SU-DHL-6 (cell line): ENCODE measurements at regions not wholly inside any gene's neighbourhood (a gene's known extent, or its start where the extent isn't known, plus 50 kb on each side); places are given as distances from the start of the nearest gene placed in this dataset.

Experiments used
- H2AFZ ChIP-seq: fragments of 200-600 bp; sonication (generic); 2 replicates; pipeline ENCODE4 v1.6.1; 2014; ENCODE audit warnings: low read depth, mild to moderate bottlenecking, moderate library complexity, mixed read lengths, antibody characterized with exemption, low read length; ENCODE audit not compliant: severe bottlenecking
- H3F3A ChIP-seq: fragments of 200-600 bp; shearing (Covaris generic); 2 replicates; pipeline ENCODE4 v1.6.0; 2016; ENCODE audit warnings: antibody characterized with exemption, mild to moderate bottlenecking; ENCODE audit not compliant: insufficient read depth
- H3K27ac ChIP-seq: fragments of 200-600 bp; sonication (generic); 2 replicates; pipeline ENCODE4 v1.5.1; 2016; ENCODE audit warnings: low read depth, mild to moderate bottlenecking, low read length, moderate library complexity, mixed read lengths
- H3K27me3 ChIP-seq: fragments of 200-600 bp; sonication (generic), shearing (Covaris generic); 2 replicates; pipeline ENCODE4 v1.6.0; 2014; ENCODE audit warnings: mild to moderate bottlenecking, low read length
- H3K36me3 ChIP-seq: fragments of 200-600 bp; sonication (generic); 2 replicates; pipeline ENCODE4 v1.6.1; 2014; ENCODE audit warnings: mild to moderate bottlenecking, low read length, mixed read lengths
- H3K4me2 ChIP-seq: fragments of 300-600, 200-600 bp; shearing (Covaris generic), sonication (generic); 2 replicates; pipeline ENCODE4 v1.6.0; 2014; ENCODE audit warnings: low read length, low read depth, mild to moderate bottlenecking; ENCODE audit not compliant: poor library complexity, severe bottlenecking
- H3K4me3 ChIP-seq: fragments of 200-600 bp; sonication (generic); 2 replicates; pipeline ENCODE4 v1.5.1; 2014; ENCODE audit warnings: antibody characterized with exemption, low read length, mild to moderate bottlenecking, mixed read lengths; ENCODE audit not compliant: insufficient read depth, poor library complexity, severe bottlenecking
- H3K79me2 ChIP-seq: fragments of 200-600 bp; sonication (generic); 2 replicates; pipeline ENCODE4 v1.6.1; 2014; ENCODE audit warnings: mild to moderate bottlenecking, low read length, moderate library complexity; ENCODE audit not compliant: insufficient read depth
- H3K9ac ChIP-seq: fragments of 200-600 bp; sonication (generic); 2 replicates; pipeline ENCODE4 v1.7.0; 2014; ENCODE audit warnings: mild to moderate bottlenecking, low read length
- H3K9me2 ChIP-seq: fragments of 200-600 bp; sonication (generic); replicated peaks from 2 replicates; pipeline ENCODE4 v1.6.1; 2014; ENCODE audit warnings: low read length; ENCODE audit not compliant: insufficient read depth
- H3K9me3 ChIP-seq: fragments of 200-600 bp; sonication (generic); 2 replicates; pipeline ENCODE4 v1.6.1; 2014; ENCODE audit warnings: low read length, mixed read lengths; ENCODE audit not compliant: insufficient read depth
- H4K20me1 ChIP-seq: fragments of 200-600 bp; sonication (generic); 2 replicates; pipeline ENCODE4 v1.6.1; 2014; ENCODE audit warnings: low read depth, mild to moderate bottlenecking, antibody characterized with exemption, low read length, moderate library complexity, mixed read lengths
- EZH2phosphoT487 ChIP-seq: fragments of 200-600 bp; sonication (generic), shearing (Covaris generic); conservative IDR thresholded peaks from 2 replicates; pipeline ENCODE4 v1.6.1; 2018; ENCODE audit warnings: mild to moderate bottlenecking, antibody characterized with exemption, low read length, moderate library complexity, mixed read lengths
- TF ChIP-seq, protein P1 (sequence below): fragments of 200-600 bp; sonication (generic); IDR thresholded peaks from one replicate; pipeline ENCODE4 v1.5.1; 2017; ENCODE audit warnings: antibody characterized with exemption, mild to moderate bottlenecking, low read length, moderate library complexity; ENCODE audit not compliant: insufficient read depth, poor library complexity, severe bottlenecking

DNA sequence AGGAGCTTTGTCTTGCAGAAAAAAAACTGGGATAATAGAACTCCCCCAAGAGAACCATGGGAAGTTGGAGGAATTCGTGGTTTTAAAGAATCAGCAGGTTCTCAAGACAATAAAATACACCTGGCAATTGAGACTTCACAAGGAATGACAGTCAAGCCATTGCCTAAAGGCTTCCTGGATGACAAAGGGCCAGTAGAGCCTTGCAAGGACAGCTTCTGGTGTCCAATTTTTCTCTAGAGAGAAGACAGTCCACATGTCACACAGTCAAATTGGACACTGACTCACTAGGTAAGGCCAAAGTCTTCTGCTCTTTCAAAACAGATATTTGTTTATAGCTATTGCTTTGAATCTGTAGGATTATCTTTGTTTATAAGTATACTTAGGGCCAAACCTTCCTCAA lies 80.3 kb upstream of the BMP5 start:
- H4K20me1 ChIP-seq, result no peaks in the 10 kb centered on the region
- H3K27me3 ChIP-seq, result no peaks in the 10 kb centered on the region
- H3F3A ChIP-seq, result no peaks in the 10 kb centered on the region
- no peak overlapping the region for H3K27ac ChIP-seq
- no peak overlapping the region for H3K9ac ChIP-seq
- H2AFZ ChIP-seq, result no peak overlapping the region
- no peaks in the 10 kb centered on the region for H3K36me3 ChIP-seq
- H3K4me2 ChIP-seq, result no peak overlapping the region
- no peaks in the 10 kb centered on the region for H3K79me2 ChIP-seq
- TF ChIP-seq, protein P1, sequence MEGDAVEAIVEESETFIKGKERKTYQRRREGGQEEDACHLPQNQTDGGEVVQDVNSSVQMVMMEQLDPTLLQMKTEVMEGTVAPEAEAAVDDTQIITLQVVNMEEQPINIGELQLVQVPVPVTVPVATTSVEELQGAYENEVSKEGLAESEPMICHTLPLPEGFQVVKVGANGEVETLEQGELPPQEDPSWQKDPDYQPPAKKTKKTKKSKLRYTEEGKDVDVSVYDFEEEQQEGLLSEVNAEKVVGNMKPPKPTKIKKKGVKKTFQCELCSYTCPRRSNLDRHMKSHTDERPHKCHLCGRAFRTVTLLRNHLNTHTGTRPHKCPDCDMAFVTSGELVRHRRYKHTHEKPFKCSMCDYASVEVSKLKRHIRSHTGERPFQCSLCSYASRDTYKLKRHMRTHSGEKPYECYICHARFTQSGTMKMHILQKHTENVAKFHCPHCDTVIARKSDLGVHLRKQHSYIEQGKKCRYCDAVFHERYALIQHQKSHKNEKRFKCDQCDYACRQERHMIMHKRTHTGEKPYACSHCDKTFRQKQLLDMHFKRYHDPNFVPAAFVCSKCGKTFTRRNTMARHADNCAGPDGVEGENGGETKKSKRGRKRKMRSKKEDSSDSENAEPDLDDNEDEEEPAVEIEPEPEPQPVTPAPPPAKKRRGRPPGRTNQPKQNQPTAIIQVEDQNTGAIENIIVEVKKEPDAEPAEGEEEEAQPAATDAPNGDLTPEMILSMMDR, result no peak
- TF ChIP-seq EZH2phosphoT487, result no peak
- H3K4me3 ChIP-seq, result no peak overlapping the region
- H3K9me2 ChIP-seq, result no peaks in the 10 kb centered on the region
- H3K9me3 ChIP-seq, result peaks cover 1% of the 10 kb centered on the region; the same call in 1 of the 2 replicates

- H3K4me3 ChIP-seq, result no peak overlapping the region
- no peaks in the 10 kb centered on the region for H3K27me3 ChIP-seq
- no peaks in the 10 kb centered on the region for H3K36me3 ChIP-seq
- H3K9me3 ChIP-seq, result no peaks in the 10 kb centered on the region
- no peaks in the 10 kb centered on the region for H4K20me1 ChIP-seq
- no peak overlapping the region for H3K4me2 ChIP-seq
- no peak overlapping the region for H2AFZ ChIP-seq
- no peaks in the 10 kb centered on the region for H3K9me2 ChIP-seq
- no peaks in the 10 kb centered on the region for H3F3A ChIP-seq
- H3K9ac ChIP-seq, result no peak overlapping the region
- no peaks in the 10 kb centered on the region for H3K79me2 ChIP-seq
- H3K27ac ChIP-seq, result no peak overlapping the region
- no peak for TF ChIP-seq EZH2phosphoT487
- TF ChIP-seq, protein P1, result no peak
Measured at GRCh38 chr6:55954436-55954835, 79.0 kb upstream of the BMP5 start.

- TF ChIP-seq, protein P1, result no peak
- no peak for TF ChIP-seq EZH2phosphoT487
- no peaks in the 10 kb centered on the region for H3K9me3 ChIP-seq
- H3K9ac ChIP-seq, result no peak overlapping the region
- H3K27me3 ChIP-seq, result no peaks in the 10 kb centered on the region
- no peaks in the 10 kb centered on the region for H3K79me2 ChIP-seq
- no peaks in the 10 kb centered on the region for H4K20me1 ChIP-seq
- H3F3A ChIP-seq, result no peaks in the 10 kb centered on the region
- H3K4me2 ChIP-seq, result no peak overlapping the region
- H3K9me2 ChIP-seq, result no peaks in the 10 kb centered on the region
- no peaks in the 10 kb centered on the region for H3K36me3 ChIP-seq
- H3K27ac ChIP-seq, result no peak overlapping the region
- no peak overlapping the region for H3K4me3 ChIP-seq
- no peak overlapping the region for H2AFZ ChIP-seq
Measured at GRCh38 chr6:55953335-55953734, 77.9 kb upstream of the BMP5 start.
